ENCODE measurements at regions not wholly inside any gene's neighbourhood (a gene's known extent, or its start where the extent isn't known, plus 50 kb on each side); places are given as distances from the start of the nearest gene placed in this dataset.

- Histone ChIP-seq H3K27me3 (ENCODE audit: insufficient read depth, poor library complexity, severe bottlenecking) (no peaks in the 10 kb centered on the region), H3K4me3 (replicated peaks; ENCODE audit: insufficient read depth, low read length) (no peak overlapping the region), H3K27ac (replicated peaks) (no peak overlapping the region)
- TF ChIP-seq REST (IDR thresholded peaks at IDR 0.05; ENCODE audit: insufficient replicate concordance, low read depth) (no peak), GABPA (IDR thresholded peaks at IDR 0.05; ENCODE audit: low read depth) (no peak), SPI1 (IDR thresholded peaks at IDR 0.05; ENCODE audit: borderline replicate concordance, low read depth) (no peak), CTCF (IDR thresholded peaks at IDR 0.05; ENCODE audit: insufficient read depth, low read length) (no peak), POLR2AphosphoS5 (IDR thresholded peaks at IDR 0.05; ENCODE audit: low read depth) (no peak)
- DNase-seq (ENCODE audit: low read depth in 1 of 2, low spot score in 1 of 2) = no peak
Observed at GRCh38 chr11:71365626-71366025, 82.6 kb downstream of the DHCR7 start.

- DNase-seq (ENCODE audit: low read depth in 1 of 2, low spot score in 1 of 2) = no peak
- H3K4me3 ChIP-seq (replicated peaks; ENCODE audit: insufficient read depth, low read length) = no peak overlapping the region
- no peaks in the 10 kb centered on the region for H3K27me3 ChIP-seq (ENCODE audit: insufficient read depth, poor library complexity, severe bottlenecking)
- TF ChIP-seq CTCF (IDR thresholded peaks at IDR 0.05; ENCODE audit: insufficient read depth, low read length) = no peak
- H3K27ac ChIP-seq (replicated peaks) = no peak overlapping the region
Observed at GRCh38 chr11:71364806-71365205, 83.4 kb downstream of the DHCR7 start.

GRCh38 chr11:71364176-71364671 is 84.0 kb downstream of the DHCR7 start:
- H3K27me3 ChIP-seq (ENCODE audit: insufficient read depth, poor library complexity, severe bottlenecking) = no peaks in the 10 kb centered on the region
- no peak overlapping the region for H3K4me3 ChIP-seq (replicated peaks; ENCODE audit: insufficient read depth, low read length)
- no peak for DNase-seq (ENCODE audit: low read depth in 1 of 2, low spot score in 1 of 2)
- TF ChIP-seq REST (IDR thresholded peaks at IDR 0.05; ENCODE audit: insufficient replicate concordance, low read depth) (no peak), POLR2AphosphoS5 (IDR thresholded peaks at IDR 0.05; ENCODE audit: low read depth) (no peak)
- H3K27ac ChIP-seq (replicated peaks) = no peak overlapping the region

GRCh38 chr11:71363721-71364120 is 84.5 kb downstream of the DHCR7 start:
- Histone ChIP-seq H3K4me3 (replicated peaks; ENCODE audit: insufficient read depth, low read length) (no peak overlapping the region), H3K27ac (replicated peaks) (no peak overlapping the region), H3K27me3 (ENCODE audit: insufficient read depth, poor library complexity, severe bottlenecking) (no peaks in the 10 kb centered on the region)
- TF ChIP-seq SPI1 (IDR thresholded peaks at IDR 0.05; ENCODE audit: borderline replicate concordance, low read depth) (no peak), POLR2AphosphoS5 (IDR thresholded peaks at IDR 0.05; ENCODE audit: low read depth) (no peak), CTCF (IDR thresholded peaks at IDR 0.05; ENCODE audit: insufficient read depth, low read length) (no peak), REST (IDR thresholded peaks at IDR 0.05; ENCODE audit: insufficient replicate concordance, low read depth) (no peak), GABPA (IDR thresholded peaks at IDR 0.05; ENCODE audit: low read depth) (no peak)
- no peak for DNase-seq (ENCODE audit: low read depth in 1 of 2, low spot score in 1 of 2)

Measured in HL-60 (cell line).